NCI-H146 treated with DMSO at 0.1 percent for 48 hours (cell line): ENCODE measurements at regions not wholly inside any gene's neighbourhood (a gene's known extent, or its start where the extent isn't known, plus 50 kb on each side); places are given as distances from the start of the nearest gene placed in this dataset.

Experiments
- DNase-seq: peaks from one replicate; lab custom pipeline; 2025; ENCODE audit not compliant: unreplicated experiment; lab: John Stamatoyannopoulos, UW

GRCh38 chr13:37412241-37412921 is 186.2 kb downstream of the POSTN start:
- DNase-seq, result no peak

- no peak for DNase-seq
These were observed 188.3 kb downstream of the POSTN start for GRCh38 chr13:37410316-37410715.

DNA sequence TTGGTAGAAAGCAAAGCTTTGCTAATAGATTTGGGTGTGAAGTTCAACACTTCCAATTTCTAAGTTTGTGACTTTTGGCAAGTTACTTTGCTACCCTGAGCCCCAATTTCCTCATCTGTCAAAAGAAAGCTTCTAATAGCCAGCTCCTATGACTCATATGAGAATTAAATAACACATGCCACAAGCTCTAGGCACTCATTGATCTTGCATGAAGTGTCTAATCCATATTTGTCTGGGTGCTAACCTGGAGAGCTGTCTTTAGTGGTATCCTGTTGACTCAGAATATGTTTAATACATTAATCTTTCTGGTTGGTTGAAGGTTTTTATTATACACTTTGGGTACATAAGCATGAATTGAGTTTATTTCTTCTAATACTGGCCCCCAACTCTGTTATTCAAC is 188.8 kb downstream of the POSTN start:
- DNase-seq, result no peak

DNA sequence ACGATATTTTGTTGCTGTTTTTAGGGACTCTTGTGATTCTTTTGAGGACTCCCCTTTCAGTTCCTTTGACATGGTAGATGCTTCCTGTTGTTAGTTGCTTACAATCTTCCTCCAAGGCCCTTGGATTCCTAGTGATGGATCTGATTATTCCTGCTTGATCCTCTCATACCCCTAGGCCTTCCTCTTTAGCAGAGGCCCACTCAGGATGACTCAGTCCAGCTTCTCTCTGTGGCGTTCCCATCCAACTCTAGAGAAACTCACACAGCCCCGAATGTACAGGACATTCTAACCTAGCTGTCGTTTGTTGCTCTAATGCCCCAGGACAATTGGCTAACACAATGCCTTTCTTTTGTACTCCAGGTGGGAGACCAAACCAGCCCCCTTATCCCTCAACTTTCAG is 191.4 kb downstream of the POSTN start:
- DNase-seq, result no peak

GRCh38 chr13:37406031-37406430 is 192.5 kb downstream of the POSTN start:
- DNase-seq, result no peak

- no peak for DNase-seq
These were observed 194.6 kb downstream of the POSTN start for GRCh38 chr13:37403776-37404527.

DNA sequence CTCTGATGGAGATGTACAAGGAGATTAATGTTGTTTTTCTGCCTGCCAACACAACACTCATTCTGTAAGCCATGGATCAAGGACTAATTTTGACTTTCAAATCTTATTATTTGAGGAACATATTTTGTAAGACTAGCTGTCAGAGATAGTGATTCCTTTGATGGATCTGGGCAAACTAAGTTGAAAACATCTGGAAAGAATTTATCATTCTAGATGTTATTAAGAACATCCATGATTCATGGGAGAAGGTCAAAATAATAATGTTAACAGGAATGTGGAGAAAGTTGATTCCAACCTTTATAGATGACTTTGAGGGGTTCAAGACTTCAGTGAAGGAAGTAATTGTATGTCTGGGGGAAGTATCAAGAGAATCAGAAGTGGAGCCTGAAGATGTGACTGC is 196.8 kb downstream of the POSTN start:
- DNase-seq, result no peak

- no peak for DNase-seq
These were observed 201.0 kb downstream of the POSTN start for GRCh38 chr13:37397535-37397934.

GRCh38 chr13:37395544-37395943 is 203.0 kb downstream of the POSTN start:
- no peak for DNase-seq

DNA sequence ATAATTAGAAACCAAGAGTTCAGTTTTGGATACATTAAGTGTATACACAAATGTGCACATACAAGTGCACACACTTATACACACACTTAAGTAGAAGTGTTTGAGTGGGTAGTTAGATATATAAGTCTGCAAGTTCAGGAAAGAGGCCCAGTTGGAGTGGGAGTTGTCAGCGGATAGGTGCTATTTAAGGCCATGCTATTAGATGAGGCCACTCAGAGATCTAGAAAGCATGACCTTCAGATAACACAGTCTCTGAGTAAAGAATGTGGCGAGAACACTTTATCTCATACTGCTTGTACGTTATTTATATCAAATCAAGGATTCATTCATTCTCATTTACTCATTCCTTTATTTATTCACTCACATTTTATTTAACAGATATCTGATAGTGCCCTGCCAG is 206.2 kb downstream of the POSTN start:
- DNase-seq, result no peak

DNA sequence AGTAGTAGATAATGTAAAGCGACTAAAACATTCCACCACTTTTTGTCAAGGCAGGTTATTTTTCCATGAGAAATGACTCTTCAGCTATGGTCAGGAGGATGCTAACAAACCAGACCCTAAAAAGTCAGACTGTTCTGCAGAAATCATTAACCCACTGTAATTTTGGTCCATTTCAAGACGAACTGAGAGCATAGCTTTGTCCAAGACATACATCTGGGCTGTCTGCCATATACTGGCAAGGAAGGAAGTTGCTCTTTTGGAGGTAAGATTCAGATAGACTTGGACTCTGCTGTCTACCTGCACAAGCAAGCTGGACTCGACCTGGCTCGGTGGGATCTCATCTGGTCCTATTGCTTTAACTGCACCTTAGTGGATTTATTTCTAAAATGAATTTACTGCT is 207.8 kb downstream of the POSTN start:
- no peak for DNase-seq

- no peak for DNase-seq
These were observed 212.5 kb downstream of the POSTN start for GRCh38 chr13:37385956-37386670.

- DNase-seq, result no peak
These were observed 213.3 kb downstream of the POSTN start for GRCh38 chr13:37385248-37385647.

- DNase-seq, result no peak
These were observed 214.7 kb downstream of the POSTN start for GRCh38 chr13:37383856-37384370.

DNA sequence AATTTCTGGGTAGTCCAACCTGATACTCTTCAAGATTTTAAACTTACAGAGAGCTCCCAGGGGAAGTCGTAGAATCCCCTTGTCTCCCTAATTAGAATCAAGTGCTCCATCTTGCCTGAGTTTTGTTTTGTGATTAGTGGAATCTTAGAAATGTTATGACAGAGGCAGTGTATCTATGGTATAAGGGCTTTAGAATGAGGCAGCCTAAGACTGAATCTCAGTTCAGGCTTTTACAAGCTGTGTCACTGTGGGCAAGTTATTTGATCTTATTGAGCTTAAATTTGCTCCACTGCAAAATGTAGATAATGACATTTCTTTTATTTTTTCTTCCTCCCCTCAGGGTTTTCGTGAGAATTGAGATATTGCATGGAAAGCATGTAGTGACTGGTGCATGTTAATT is 215.5 kb downstream of the POSTN start:
- no peak for DNase-seq

GRCh38 chr13:37382146-37382545 is 216.4 kb downstream of the POSTN start:
- DNase-seq, result no peak

GRCh38 chr13:37381502-37381901 is 217.1 kb downstream of the POSTN start:
- DNase-seq, result no peak

GRCh38 chr13:37379841-37380240 is 218.7 kb downstream of the POSTN start:
- DNase-seq, result no peak

DNA sequence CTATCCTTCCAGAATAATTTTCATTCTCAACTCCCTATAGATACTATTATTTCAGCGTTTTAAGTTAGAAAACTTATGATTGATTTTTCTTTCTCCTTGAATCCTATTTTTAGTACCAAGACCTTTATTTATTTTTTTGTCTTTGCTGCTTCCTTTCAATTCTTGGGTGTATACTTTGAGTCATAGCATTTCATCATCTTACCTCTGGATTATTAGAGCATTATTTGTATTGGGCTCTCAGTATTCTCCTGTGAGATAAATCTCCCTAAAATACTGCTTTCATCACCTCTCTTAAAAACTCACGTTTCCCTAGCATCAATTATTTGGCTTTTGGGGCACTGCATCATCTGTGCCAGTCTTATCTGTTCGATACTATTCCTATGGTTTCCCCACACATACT is 222.8 kb downstream of the POSTN start:
- DNase-seq, result no peak

GRCh38 chr13:37375071-37375470 is 223.5 kb downstream of the POSTN start:
- no peak for DNase-seq

DNA sequence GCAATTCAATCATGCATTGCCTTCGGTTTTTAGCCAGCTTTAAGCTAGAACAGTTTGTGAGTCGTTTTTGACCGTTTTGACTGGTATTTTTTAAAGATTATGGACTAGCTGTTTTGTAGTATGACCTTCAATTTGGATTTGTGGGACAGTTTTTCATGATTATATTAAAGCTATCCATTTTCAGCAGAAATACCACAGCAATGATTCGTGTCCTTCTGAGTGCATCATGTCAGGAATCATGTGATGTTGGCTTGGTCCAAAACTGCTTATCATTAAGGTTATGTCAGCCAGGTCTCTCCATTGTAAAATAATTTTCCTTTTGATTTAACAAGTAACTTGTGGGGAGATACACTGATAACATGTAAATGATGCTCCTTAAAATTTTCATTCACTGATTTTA is 229.0 kb downstream of the POSTN start:
- DNase-seq, result no peak

DNA sequence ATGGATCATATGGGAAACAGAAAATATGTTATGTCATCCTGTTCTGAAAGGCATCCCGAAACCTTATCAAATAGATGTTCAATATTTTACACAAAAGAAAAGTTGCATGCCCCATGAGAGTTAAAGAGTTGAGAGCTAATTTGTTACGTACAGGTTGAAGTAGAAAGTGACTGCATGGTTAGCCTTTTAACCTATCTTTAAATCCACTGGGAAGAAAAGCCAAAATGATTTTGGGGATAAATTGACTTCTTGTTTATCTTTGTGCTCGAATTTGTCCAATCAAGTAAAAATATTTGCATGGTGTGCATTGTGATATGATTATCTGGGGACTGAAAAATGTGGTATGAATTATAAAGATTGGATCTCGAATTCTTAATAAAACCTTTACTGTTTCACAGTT is 230.1 kb downstream of the POSTN start:
- DNase-seq, result no peak
